ENCODE measurements at regions not wholly inside any gene's neighbourhood (a gene's known extent, or its start where the extent isn't known, plus 50 kb on each side); places are given as distances from the start of the nearest gene placed in this dataset.

DNA sequence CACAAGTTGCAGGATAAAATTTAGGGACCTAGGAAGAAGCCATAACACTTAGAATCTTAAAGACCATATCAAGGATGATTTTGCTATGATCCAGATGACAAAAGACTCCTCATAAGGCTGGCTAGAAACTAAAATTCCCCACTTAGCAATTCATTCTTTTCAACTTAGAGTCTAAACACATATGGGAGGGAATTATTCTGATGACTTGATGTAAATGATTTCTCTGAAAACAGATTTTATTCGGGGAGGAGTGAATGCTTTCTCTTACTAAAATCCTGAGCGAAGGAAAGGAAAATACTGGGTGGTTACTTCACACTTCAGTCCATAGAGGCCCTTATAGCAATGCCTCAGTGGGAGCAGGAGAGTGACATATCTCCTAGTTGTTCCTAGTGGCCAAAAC is 138.7 kb upstream of the SORCS1 start:
- no peak for DNase-seq (ENCODE audit: low read depth in 1 of 2, low spot score in 1 of 2)
- Histone ChIP-seq H3K27me3 (no peaks in the 10 kb centered on the region), H3K36me3 (no peaks in the 10 kb centered on the region), H3K27ac (no peak overlapping the region), H3K4me3 (no peak overlapping the region), H3K9me3 (ENCODE audit: low read depth) (no peaks in the 10 kb centered on the region), H3K4me1 (ENCODE audit: low read depth) (no peaks in the 10 kb centered on the region)
- TF ChIP-seq, protein P1, sequence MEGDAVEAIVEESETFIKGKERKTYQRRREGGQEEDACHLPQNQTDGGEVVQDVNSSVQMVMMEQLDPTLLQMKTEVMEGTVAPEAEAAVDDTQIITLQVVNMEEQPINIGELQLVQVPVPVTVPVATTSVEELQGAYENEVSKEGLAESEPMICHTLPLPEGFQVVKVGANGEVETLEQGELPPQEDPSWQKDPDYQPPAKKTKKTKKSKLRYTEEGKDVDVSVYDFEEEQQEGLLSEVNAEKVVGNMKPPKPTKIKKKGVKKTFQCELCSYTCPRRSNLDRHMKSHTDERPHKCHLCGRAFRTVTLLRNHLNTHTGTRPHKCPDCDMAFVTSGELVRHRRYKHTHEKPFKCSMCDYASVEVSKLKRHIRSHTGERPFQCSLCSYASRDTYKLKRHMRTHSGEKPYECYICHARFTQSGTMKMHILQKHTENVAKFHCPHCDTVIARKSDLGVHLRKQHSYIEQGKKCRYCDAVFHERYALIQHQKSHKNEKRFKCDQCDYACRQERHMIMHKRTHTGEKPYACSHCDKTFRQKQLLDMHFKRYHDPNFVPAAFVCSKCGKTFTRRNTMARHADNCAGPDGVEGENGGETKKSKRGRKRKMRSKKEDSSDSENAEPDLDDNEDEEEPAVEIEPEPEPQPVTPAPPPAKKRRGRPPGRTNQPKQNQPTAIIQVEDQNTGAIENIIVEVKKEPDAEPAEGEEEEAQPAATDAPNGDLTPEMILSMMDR (IDR thresholded peaks at IDR 0.05; ENCODE audit: low read depth, low read length), result no peak

DNA sequence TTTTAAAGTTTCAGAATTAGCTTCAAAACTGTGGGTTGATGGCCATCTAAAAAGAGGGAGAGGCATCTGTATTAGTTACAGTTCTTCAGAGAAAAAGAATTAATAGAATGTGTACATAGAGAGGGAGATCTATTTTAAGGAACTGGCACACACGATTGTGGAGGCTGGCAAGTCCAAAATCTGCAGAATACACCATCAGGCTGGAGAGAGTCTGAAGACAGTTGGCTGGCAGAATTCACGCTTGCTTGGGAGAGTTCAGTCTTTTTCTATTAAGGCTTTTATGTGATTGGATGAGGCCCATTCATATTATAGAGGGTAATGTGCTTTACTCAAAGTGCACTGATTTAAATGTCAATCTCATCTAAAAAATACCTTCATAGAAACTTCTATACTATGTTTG is 135.1 kb upstream of the SORCS1 start:
- Histone ChIP-seq H3K36me3 (no peaks in the 10 kb centered on the region), H3K9me3 (ENCODE audit: low read depth) (no peaks in the 10 kb centered on the region), H3K27ac (no peak overlapping the region), H3K27me3 (no peaks in the 10 kb centered on the region), H3K4me1 (ENCODE audit: low read depth) (no peaks in the 10 kb centered on the region), H3K4me3 (no peak overlapping the region)
- TF ChIP-seq, protein P1 (IDR thresholded peaks at IDR 0.05; ENCODE audit: low read depth, low read length), result no peak
- DNase-seq (ENCODE audit: low read depth in 1 of 2, low spot score in 1 of 2), result no peak

DNA sequence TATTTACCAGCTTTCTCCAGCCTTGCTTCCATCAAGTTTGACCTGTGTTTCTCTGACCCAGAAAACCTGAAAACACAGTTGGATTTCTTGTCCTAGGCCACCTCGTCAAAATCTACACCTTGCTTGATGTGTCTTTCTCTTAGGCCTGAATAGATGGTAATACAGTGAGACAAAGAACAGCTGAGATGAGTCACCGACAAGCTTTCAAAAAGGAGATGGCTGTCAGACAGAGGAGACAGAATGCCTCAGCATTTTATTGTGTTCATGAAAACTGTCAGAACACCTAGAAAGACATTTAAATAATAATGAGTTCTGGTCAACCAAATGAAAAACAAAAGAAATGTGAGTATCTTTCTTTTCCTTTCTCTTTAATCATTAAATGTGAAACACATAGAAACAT is 119.7 kb upstream of the SORCS1 start:
- no peaks in the 10 kb centered on the region for H3K4me1 ChIP-seq (ENCODE audit: low read depth)
- H3K4me3 ChIP-seq, result no peak overlapping the region
- TF ChIP-seq, protein P1 (IDR thresholded peaks at IDR 0.05; ENCODE audit: low read depth, low read length), result no peak
- no peaks in the 10 kb centered on the region for H3K9me3 ChIP-seq (ENCODE audit: low read depth)
- H3K27me3 ChIP-seq, result no peaks in the 10 kb centered on the region
- H3K36me3 ChIP-seq, result no peaks in the 10 kb centered on the region
- no peak overlapping the region for H3K27ac ChIP-seq
- no peak for DNase-seq (ENCODE audit: low read depth in 1 of 2, low spot score in 1 of 2)

DNA sequence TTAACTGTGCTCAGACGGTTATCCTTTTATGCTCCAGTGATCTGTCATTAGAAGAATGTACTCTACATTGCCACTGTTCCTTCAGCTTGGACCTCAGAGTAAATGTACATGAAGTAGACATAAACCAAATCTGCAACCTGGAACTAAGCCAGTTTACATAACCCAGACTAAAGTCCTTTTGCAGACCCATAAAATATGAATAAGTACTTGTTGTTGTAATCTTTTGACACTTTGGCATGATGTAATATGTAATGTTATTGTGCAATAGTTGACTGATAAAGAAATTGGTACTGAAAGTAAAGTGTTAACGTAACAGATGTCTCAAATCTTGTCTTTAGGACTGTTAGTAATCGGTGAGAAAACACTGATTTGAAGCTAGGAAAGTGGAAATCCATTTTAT is 115.8 kb upstream of the SORCS1 start:
- Histone ChIP-seq H3K4me1 (ENCODE audit: low read depth) (no peaks in the 10 kb centered on the region), H3K36me3 (no peaks in the 10 kb centered on the region), H3K27me3 (no peaks in the 10 kb centered on the region), H3K27ac (no peak overlapping the region), H3K4me3 (no peak overlapping the region), H3K9me3 (ENCODE audit: low read depth) (no peaks in the 10 kb centered on the region)
- DNase-seq (ENCODE audit: low read depth in 1 of 2, low spot score in 1 of 2), result no peak
- TF ChIP-seq, protein P1 (IDR thresholded peaks at IDR 0.05; ENCODE audit: low read depth, low read length), result no peak

DNA sequence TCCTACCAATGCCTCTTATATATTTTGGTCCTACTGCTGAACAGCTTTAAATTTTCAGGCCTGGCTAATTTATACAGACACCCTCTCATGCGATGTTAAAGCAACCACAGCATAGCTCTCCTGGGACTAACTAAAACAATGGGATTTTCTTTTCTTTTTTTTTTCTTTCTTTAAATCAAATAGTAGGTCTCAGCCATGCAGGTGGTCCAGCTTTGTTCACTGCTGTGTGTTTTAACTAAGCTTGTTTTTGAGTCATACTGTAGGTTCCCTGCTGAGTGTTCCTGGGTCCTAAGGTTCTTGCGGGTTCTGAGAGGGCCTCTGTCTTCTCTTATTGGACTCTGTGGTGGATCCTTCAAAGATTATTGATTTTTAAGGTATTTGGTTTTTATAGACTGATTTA is 113.1 kb upstream of the SORCS1 start:
- H3K9me3 ChIP-seq (ENCODE audit: low read depth), result no peaks in the 10 kb centered on the region
- DNase-seq (ENCODE audit: low read depth in 1 of 2, low spot score in 1 of 2), result no peak
- H3K27ac ChIP-seq, result no peak overlapping the region
- H3K27me3 ChIP-seq, result no peaks in the 10 kb centered on the region
- TF ChIP-seq, protein P1 (IDR thresholded peaks at IDR 0.05; ENCODE audit: low read depth, low read length), result no peak
- H3K36me3 ChIP-seq, result no peaks in the 10 kb centered on the region
- no peaks in the 10 kb centered on the region for H3K4me1 ChIP-seq (ENCODE audit: low read depth)
- H3K4me3 ChIP-seq, result no peak overlapping the region

DNA sequence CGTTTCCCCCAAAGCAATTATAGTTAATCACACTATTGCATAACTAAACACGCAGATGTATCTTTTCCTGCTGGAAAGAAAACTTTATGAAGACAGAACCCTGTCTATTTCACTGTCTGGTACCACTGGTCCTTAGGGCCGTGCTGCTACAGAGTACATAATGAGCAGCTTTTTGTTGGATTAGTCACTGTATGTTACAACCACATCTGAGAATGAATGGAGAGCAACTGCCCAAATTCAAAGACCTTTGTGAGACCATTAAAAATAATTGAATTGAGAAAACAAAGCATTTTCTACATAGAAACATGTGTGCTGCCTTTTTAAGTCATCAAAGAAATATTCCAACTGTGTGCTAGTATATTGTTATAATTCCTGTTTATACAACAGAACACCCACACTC is 111.3 kb upstream of the SORCS1 start:
- H3K9me3 ChIP-seq (ENCODE audit: low read depth), result no peaks in the 10 kb centered on the region
- no peak overlapping the region for H3K27ac ChIP-seq
- H3K27me3 ChIP-seq, result no peaks in the 10 kb centered on the region
- H3K4me1 ChIP-seq (ENCODE audit: low read depth), result no peaks in the 10 kb centered on the region
- TF ChIP-seq, protein P1 (IDR thresholded peaks at IDR 0.05; ENCODE audit: low read depth, low read length), result no peak
- H3K4me3 ChIP-seq, result no peak overlapping the region
- no peak for DNase-seq (ENCODE audit: low read depth in 1 of 2, low spot score in 1 of 2)
- no peaks in the 10 kb centered on the region for H3K36me3 ChIP-seq
